Prostate gland (tissue), 2 donors: ENCODE measurements at regions not wholly inside any gene's neighbourhood (a gene's known extent, or its start where the extent isn't known, plus 50 kb on each side); places are given as distances from the start of the nearest gene placed in this dataset.

Experiments
- DNase-seq: peaks from one replicate; pipeline ENCODE4 v3.0.0-alpha.2; 2019; ENCODE audit warnings: low spot score
- H3K27ac ChIP-seq, 2 donors: fragments of 200-600 bp; sonication (generic); 2 replicates each; pipeline ENCODE4 v1.5.1; 2017 to 2019
- H3K27me3 ChIP-seq: fragments of 200-600 bp; sonication (generic); replicated peaks from 2 replicates; pipeline ENCODE4 v1.5.1; 2019; ENCODE audit not compliant: insufficient read depth
- H3K36me3 ChIP-seq, 2 donors: fragments of 200-600 bp; sonication (generic); 1 replicate in 1 of 2; 2 replicates in 1 of 2; pipeline versions ENCODE4 v1.5.1 to v1.8.1; 2017 to 2019
- H3K4me1 ChIP-seq: fragments of 200-600 bp; sonication (generic); replicated peaks from 2 replicates; pipeline ENCODE4 v1.5.1; 2019
- H3K4me3 ChIP-seq, 2 donors: fragments of 200-600 bp; sonication (generic); 2 replicates each; pipeline ENCODE4 v1.5.1; 2017 to 2019
- H3K9me3 ChIP-seq: fragments of 200-600 bp; sonication (generic); 2 replicates; pipeline ENCODE4 v1.5.1; 2017
- CTCF ChIP-seq, 4 experiments: fragments of 200-600 bp in 2 of 4; fragments of 450-650 bp in 2 of 4; sonication (generic) in 2 of 4; IDR thresholded peaks; 1 replicate in 3 of 4; 2 replicates in 1 of 4; pipeline ENCODE4 v1.5.1; 2016 to 2019; ENCODE audit warnings: antibody characterized with exemption in 4 of 4, mild to moderate bottlenecking in 2 of 4, moderate library complexity in 2 of 4
- POLR2A ChIP-seq: fragments of 450-650 bp; IDR thresholded peaks from one replicate; pipeline ENCODE4 v1.6.1; 2016; ENCODE audit warnings: antibody characterized with exemption, mild to moderate bottlenecking
- POLR2AphosphoS5 ChIP-seq: sonication (generic); formaldehyde crosslinking; IDR thresholded peaks from one replicate; pipeline ENCODE4 v1.6.1; 2017; ENCODE audit warnings: antibody characterized with exemption
- WGBS: methylation state at CpG from one replicate; pipeline ENCODE4 v1.1.5; 2018; 5-methylcytosine and 5-hydroxymethylcytosine counted together
- intact Hi-C: fragments of 100-400 bp; cut with DNase I; formaldehyde crosslinking; loops from one replicate; pipeline ENCODE4 v1.14.2; 2022

GRCh38 chr6:105713474-105714118 is 310.7 kb upstream of the PREP start:
- intact Hi-C loops, result no loop called here
- no peaks in the 10 kb centered on the region for H3K36me3 ChIP-seq
- H3K4me3 ChIP-seq, result no peak overlapping the region
- H3K27me3 ChIP-seq, result no peaks in the 10 kb centered on the region
- H3K4me1 ChIP-seq, result no peaks in the 10 kb centered on the region
- no peaks in the 10 kb centered on the region for H3K9me3 ChIP-seq
- WGBS, result 94% methylated on average over 1 of the region's 1 CpG
- TF ChIP-seq POLR2A (no peak), CTCF (IDR thresholded peaks at IDR 0.05) (no peak), POLR2AphosphoS5 (no peak)
- no peak overlapping the region for H3K27ac ChIP-seq
- DNase-seq, result no peak

GRCh38 chr6:105711216-105711615 is 308.3 kb upstream of the PREP start:
- no peaks in the 10 kb centered on the region for H3K27me3 ChIP-seq
- H3K36me3 ChIP-seq, result no peaks in the 10 kb centered on the region
- H3K9me3 ChIP-seq, result no peaks in the 10 kb centered on the region
- DNase-seq, result no peak
- 95% methylated on average over 2 of the region's 2 CpGs for WGBS
- no peak overlapping the region for H3K4me3 ChIP-seq
- intact Hi-C loops, result no loop called here
- no peak overlapping the region for H3K27ac ChIP-seq
- TF ChIP-seq POLR2AphosphoS5 (no peak), CTCF (IDR thresholded peaks at IDR 0.05) (no peak), POLR2A (no peak)
- H3K4me1 ChIP-seq, result no peaks in the 10 kb centered on the region

- no peaks in the 10 kb centered on the region for H3K9me3 ChIP-seq
- WGBS, result 94% methylated on average over 5 of the region's 5 CpGs
- H3K27ac ChIP-seq, result no peak overlapping the region
- intact Hi-C loops, result no loop called here
- H3K36me3 ChIP-seq, result no peaks in the 10 kb centered on the region
- DNase-seq, result no peak
- H3K27me3 ChIP-seq, result no peaks in the 10 kb centered on the region
- no peak for TF ChIP-seq CTCF (IDR thresholded peaks at IDR 0.05)
- TF ChIP-seq POLR2A, result no peak
- no peak for TF ChIP-seq POLR2AphosphoS5
- no peaks in the 10 kb centered on the region for H3K4me1 ChIP-seq
- no peak overlapping the region for H3K4me3 ChIP-seq
These were observed 302.7 kb upstream of the PREP start for GRCh38 chr6:105705608-105706007.

GRCh38 chr6:105695461-105695860 is 292.6 kb upstream of the PREP start:
- H3K4me1 ChIP-seq, result no peaks in the 10 kb centered on the region
- no peak overlapping the region for H3K4me3 ChIP-seq
- H3K9me3 ChIP-seq, result no peaks in the 10 kb centered on the region
- TF ChIP-seq CTCF (IDR thresholded peaks at IDR 0.05) (no peak), POLR2A (no peak), POLR2AphosphoS5 (no peak)
- WGBS, result 93% methylated on average over 3 of the region's 3 CpGs
- H3K36me3 ChIP-seq, result no peaks in the 10 kb centered on the region
- no peaks in the 10 kb centered on the region for H3K27me3 ChIP-seq
- intact Hi-C loops, result no loop called here
- no peak for DNase-seq
- H3K27ac ChIP-seq, result no peak overlapping the region

- Histone ChIP-seq H3K4me1 (no peaks in the 10 kb centered on the region), H3K27ac (no peak overlapping the region), H3K36me3 (no peaks in the 10 kb centered on the region), H3K9me3 (no peaks in the 10 kb centered on the region), H3K27me3 (no peaks in the 10 kb centered on the region), H3K4me3 (no peak overlapping the region)
- intact Hi-C loops, result no loop called here
- TF ChIP-seq POLR2A (no peak), CTCF (IDR thresholded peaks at IDR 0.05) (no peak), POLR2AphosphoS5 (no peak)
- DNase-seq, result no peak
- WGBS, result 69% methylated on average over 4 of the region's 4 CpGs
These were observed 289.8 kb upstream of the PREP start for GRCh38 chr6:105692613-105693215.
